GM12878 (cell line): ENCODE measurements at regions not wholly inside any gene's neighbourhood (a gene's known extent, or its start where the extent isn't known, plus 50 kb on each side); places are given as distances from the start of the nearest gene placed in this dataset.

Source experiments
- ATAC-seq: fragments of 200-7000 bp; cut with Tn5 transposase; 3 replicates; pipeline ENCODE4 v1.9.1; 2020; ENCODE audit warnings: mild to moderate bottlenecking, moderate library complexity
- BruUV-seq: library from RNA; stranded (reverse); fragments of 400-500 nt; replicated peaks from 2 replicates; lab custom pipeline; 2021; lab: Mats Ljungman, UMichigan
- CTCF ChIA-PET: fragments of 300-600 bp; sonication (Branson Sonifier 250); formaldehyde crosslinking; extraction: SDS; loops from one replicate; lab custom pipeline; 2021; ENCODE audit warnings: inconsistent platforms; lab: Yijun Ruan, JAX
- POLR2A ChIA-PET: fragments of 350-600 bp; formaldehyde crosslinking; extraction: SDS; loops from one replicate; lab custom pipeline; 2021; ENCODE audit warnings: inconsistent platforms; lab: Charles Lee
- RAD21 ChIA-PET: fragments of 300-600 bp; sonication (Branson Sonifier 250); formaldehyde crosslinking; loops from one replicate; lab custom pipeline; 2023; ENCODE audit warnings: antibody characterized with exemption; ENCODE audit not compliant: unreplicated experiment; lab: Charles Lee
- SMC1A ChIA-PET: fragments of 300-600 bp; sonication (Branson Sonifier 250); formaldehyde crosslinking; loops from one replicate; lab custom pipeline; 2023; ENCODE audit not compliant: unreplicated experiment, uncharacterized antibody; lab: Charles Lee
- DNase-seq: peaks from one replicate; pipeline ENCODE4 v3.0.0-alpha.2; 2011; ENCODE audit warnings: low read depth, low spot score
- FAIRE-seq: peaks from 3 replicates; lab custom pipeline; 2011; peaks lifted over from hg19 to GRCh38; lab: Jason Lieb, UNC
- H2AFZ ChIP-seq: 2 replicates; pipeline ENCODE4 v1.6.0; 2011; ENCODE audit warnings: low read depth, low read length, control low read depth; ENCODE audit not compliant: control insufficient read depth
- H3K27ac ChIP-seq: 2 replicates; pipeline ENCODE4 v1.5.1; 2011; ENCODE audit warnings: control low read depth; ENCODE audit not compliant: control insufficient read depth, insufficient read depth
- H3K27me3 ChIP-seq, 2 experiments: replicated peaks in 1 of 2; 2 replicates each; pipeline versions ENCODE4 v1.6.0 to v1.6.1; 2011; ENCODE audit warnings: low read length in 1 of 2; ENCODE audit not compliant: control insufficient read depth in 2 of 2, insufficient read depth in 2 of 2
- H3K36me3 ChIP-seq, 2 experiments: 2 replicates each; pipeline ENCODE4 v1.5.1; 2011; ENCODE audit warnings: low read length in 1 of 2; ENCODE audit not compliant: control insufficient read depth in 2 of 2, insufficient read depth in 2 of 2
- H3K4me1 ChIP-seq: 2 replicates; pipeline ENCODE4 v1.6.1; 2011; ENCODE audit warnings: mild to moderate bottlenecking, low read length, moderate library complexity, mixed read lengths; ENCODE audit not compliant: control insufficient read depth, insufficient read depth
- H3K4me2 ChIP-seq: 2 replicates; pipeline ENCODE4 v1.6.0; 2011; ENCODE audit warnings: control low read depth; ENCODE audit not compliant: control insufficient read depth, insufficient read depth
- H3K4me3 ChIP-seq: fragments of 200-600 bp; sonication (generic); 2 replicates; pipeline ENCODE4 v1.5.1; 2016
- H3K79me2 ChIP-seq: 2 replicates; pipeline ENCODE4 v1.6.0; 2011; ENCODE audit warnings: low read length; ENCODE audit not compliant: control insufficient read depth, insufficient read depth
- H3K9ac ChIP-seq: 2 replicates; pipeline ENCODE4 v1.8.0; 2011; ENCODE audit warnings: low read length, control low read depth, mixed read lengths; ENCODE audit not compliant: control insufficient read depth, insufficient read depth
- H3K9me3 ChIP-seq: replicated peaks from 3 replicates; pipeline ENCODE4 v1.5.1; 2011; ENCODE audit warnings: mild to moderate bottlenecking, low read length; ENCODE audit not compliant: control insufficient read depth, insufficient read depth
- H4K20me1 ChIP-seq: 2 replicates; pipeline ENCODE4 v1.6.0; 2011; ENCODE audit not compliant: control insufficient read depth, insufficient read depth
- ATF7 ChIP-seq: fragments of 450-650 bp; IDR thresholded peaks from 2 replicates; pipeline ENCODE4 v1.6.1; 2016; ENCODE audit warnings: low read depth, mild to moderate bottlenecking
- BCL11A ChIP-seq: IDR thresholded peaks from 2 replicates; pipeline ENCODE4 v1.6.1; 2011; ENCODE audit warnings: low read depth, low read length
- FOS ChIP-seq: IDR thresholded peaks from 3 replicates; pipeline ENCODE4 v1.6.1; 2011; ENCODE audit warnings: borderline replicate concordance; ENCODE audit not compliant: insufficient read length; ENCODE audit errors: extremely low read depth
- JUND ChIP-seq: IDR thresholded peaks from 2 replicates; pipeline ENCODE4 v1.6.1; 2012; ENCODE audit warnings: low read depth, mild to moderate bottlenecking, low read length, improper control_type of control experiment, moderate library complexity
- MYB ChIP-seq: fragments of 150-350 bp; IDR thresholded peaks from 2 replicates; pipeline ENCODE4 v1.6.1; 2014; ENCODE audit warnings: mild to moderate bottlenecking, low read depth, low read length, borderline replicate concordance
- PAX8 ChIP-seq: fragments of 450-650 bp; IDR thresholded peaks from 2 replicates; pipeline ENCODE4 v1.6.1; 2017; ENCODE audit warnings: mild to moderate bottlenecking, moderate library complexity
- POLR2AphosphoS2 ChIP-seq: IDR thresholded peaks from 2 replicates; pipeline ENCODE4 v1.6.1; 2011; ENCODE audit warnings: low read depth, mild to moderate bottlenecking, low read length, improper control_type of control experiment, moderate library complexity
- POLR2AphosphoS5 ChIP-seq: IDR thresholded peaks from 2 replicates; pipeline ENCODE4 v1.6.1; 2011; ENCODE audit warnings: mild to moderate bottlenecking, low read length, inconsistent platforms
- TARDBP ChIP-seq: IDR thresholded peaks from 2 replicates; pipeline ENCODE4 v1.6.1; 2016; ENCODE audit warnings: borderline replicate concordance
- TCF12 ChIP-seq: IDR thresholded peaks from 2 replicates; pipeline ENCODE4 v1.6.1; 2011; ENCODE audit warnings: low read depth, mild to moderate bottlenecking, low read length
- ZBTB40 ChIP-seq: fragments of 450-650 bp; IDR thresholded peaks from 2 replicates; pipeline ENCODE4 v1.6.1; 2016; ENCODE audit warnings: mild to moderate bottlenecking, moderate library complexity, borderline replicate concordance
- ZNF24 ChIP-seq: fragments of 450-650 bp; IDR thresholded peaks from 2 replicates; pipeline ENCODE4 v1.6.1; 2017; ENCODE audit warnings: antibody characterized with exemption, mild to moderate bottlenecking
- ZNF384 ChIP-seq: IDR thresholded peaks from 2 replicates; pipeline ENCODE4 v1.6.1; 2012; ENCODE audit warnings: low read depth, mild to moderate bottlenecking, low read length, improper control_type of control experiment, borderline replicate concordance
- WGBS: methylation state at CpG from one replicate; pipeline ENCODE4 v1.1.6; 2016; ENCODE audit warnings: low lambda C conversion rate; ENCODE audit not compliant: insufficient replicate concordance, insufficient coverage; ENCODE audit errors: missing lambda C conversion rate; 5-methylcytosine and 5-hydroxymethylcytosine counted together
- in situ Hi-C: fragments of 300-500 bp; cut with MboI; formaldehyde crosslinking; loops from 9 replicates; pipeline ENCODE4 v1.14.3; 2018; ENCODE audit warnings: mixed read lengths
- intact Hi-C: fragments of 100-400 bp; cut with micrococcal nuclease; formaldehyde crosslinking; loops from one replicate; pipeline ENCODE4 v1.14.2; 2022; ENCODE audit not compliant: unreplicated experiment
- TF ChIP-seq, protein P1 (sequence below), 3 experiments: IDR thresholded peaks in 2 of 3; conservative IDR thresholded peaks in 1 of 3; 2 replicates each; pipeline ENCODE4 v1.5.1; 2011; ENCODE audit warnings: low read depth in 3 of 3, low read length in 3 of 3, mild to moderate bottlenecking in 3 of 3, control low read depth in 2 of 3, moderate library complexity in 2 of 3, inconsistent platforms in 1 of 3, mixed read lengths in 1 of 3; ENCODE audit not compliant: control insufficient read depth in 2 of 3, insufficient read depth in 1 of 3; ENCODE audit errors: extremely low read depth in 1 of 3
- TF ChIP-seq, protein P2 (sequence below): IDR thresholded peaks from 2 replicates; pipeline ENCODE4 v1.6.1; 2011; ENCODE audit warnings: borderline replicate concordance, low read depth, mild to moderate bottlenecking, moderate library complexity, low read length; ENCODE audit not compliant: insufficient read depth, poor library complexity, severe bottlenecking

- Histone ChIP-seq H3K4me3 (no peak overlapping the region), H2AFZ (no peak overlapping the region), H3K79me2 (no peaks in the 10 kb centered on the region), H3K9me3 (no peaks in the 10 kb centered on the region; the same call in 2 of the 3 replicates), H3K36me3 (no peaks in the 10 kb centered on the region), H3K4me2 (no peak overlapping the region), H3K9ac (no peak overlapping the region), H4K20me1 (no peaks in the 10 kb centered on the region), H3K27me3 (no peaks in the 10 kb centered on the region; a peak in 1 of 4 replicates), H3K27ac (no peak overlapping the region), H3K4me1 (no peaks in the 10 kb centered on the region)
- POLR2A ChIA-PET, result no interaction called here
- in situ Hi-C loops, result loop anchor here (5.0 kb wide), 1 partner anchor 151 kb away; no protein-coding TSS in a partner anchor
- DNase-seq, result no peak
- CTCF ChIA-PET, result interaction anchor here (2.7 kb wide), 1 partner anchor 13 kb away, joined by 9 read pairs; no protein-coding TSS in a partner anchor
- no peak for ATAC-seq
- WGBS, result 43% methylated on average over 7 of the region's 7 CpGs
- no peak for FAIRE-seq
- intact Hi-C loops, result no loop called here
- SMC1A ChIA-PET, result interaction anchor here (0.8 kb wide), 1 partner anchor 119 kb away, joined by 3 read pairs; no protein-coding TSS in a partner anchor
- no TSS peak for BruUV-seq
- RAD21 ChIA-PET, result no interaction called here
- TF ChIP-seq TARDBP (no peak), TCF12 (no peak), JUND (no peak), ZNF384 (no peak), ATF7 (no peak), POLR2AphosphoS2 (no peak), ZNF24 (no peak), PAX8 (no peak), ZBTB40 (no peak), BCL11A (no peak), MYB (no peak), POLR2AphosphoS5 (no peak), FOS (no peak)
- TF ChIP-seq, protein P1, sequence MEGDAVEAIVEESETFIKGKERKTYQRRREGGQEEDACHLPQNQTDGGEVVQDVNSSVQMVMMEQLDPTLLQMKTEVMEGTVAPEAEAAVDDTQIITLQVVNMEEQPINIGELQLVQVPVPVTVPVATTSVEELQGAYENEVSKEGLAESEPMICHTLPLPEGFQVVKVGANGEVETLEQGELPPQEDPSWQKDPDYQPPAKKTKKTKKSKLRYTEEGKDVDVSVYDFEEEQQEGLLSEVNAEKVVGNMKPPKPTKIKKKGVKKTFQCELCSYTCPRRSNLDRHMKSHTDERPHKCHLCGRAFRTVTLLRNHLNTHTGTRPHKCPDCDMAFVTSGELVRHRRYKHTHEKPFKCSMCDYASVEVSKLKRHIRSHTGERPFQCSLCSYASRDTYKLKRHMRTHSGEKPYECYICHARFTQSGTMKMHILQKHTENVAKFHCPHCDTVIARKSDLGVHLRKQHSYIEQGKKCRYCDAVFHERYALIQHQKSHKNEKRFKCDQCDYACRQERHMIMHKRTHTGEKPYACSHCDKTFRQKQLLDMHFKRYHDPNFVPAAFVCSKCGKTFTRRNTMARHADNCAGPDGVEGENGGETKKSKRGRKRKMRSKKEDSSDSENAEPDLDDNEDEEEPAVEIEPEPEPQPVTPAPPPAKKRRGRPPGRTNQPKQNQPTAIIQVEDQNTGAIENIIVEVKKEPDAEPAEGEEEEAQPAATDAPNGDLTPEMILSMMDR (IDR thresholded peaks at IDR 0.05 in 2 of 3, conservative IDR thresholded peaks at IDR 0.05 in 1 of 3; ENCODE audit: control insufficient read depth in 2 of 3, extremely low read depth in 1 of 3, insufficient read depth in 1 of 3, low read depth in 3 of 3, low read length in 3 of 3), result no peak
- TF ChIP-seq, protein P2, sequence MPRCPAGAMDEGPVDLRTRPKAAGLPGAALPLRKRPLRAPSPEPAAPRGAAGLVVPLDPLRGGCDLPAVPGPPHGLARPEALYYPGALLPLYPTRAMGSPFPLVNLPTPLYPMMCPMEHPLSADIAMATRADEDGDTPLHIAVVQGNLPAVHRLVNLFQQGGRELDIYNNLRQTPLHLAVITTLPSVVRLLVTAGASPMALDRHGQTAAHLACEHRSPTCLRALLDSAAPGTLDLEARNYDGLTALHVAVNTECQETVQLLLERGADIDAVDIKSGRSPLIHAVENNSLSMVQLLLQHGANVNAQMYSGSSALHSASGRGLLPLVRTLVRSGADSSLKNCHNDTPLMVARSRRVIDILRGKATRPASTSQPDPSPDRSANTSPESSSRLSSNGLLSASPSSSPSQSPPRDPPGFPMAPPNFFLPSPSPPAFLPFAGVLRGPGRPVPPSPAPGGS, result no peak
Observed at GRCh38 chr13:111061358-111062045, 53.6 kb upstream of the ARHGEF7 start.
